ENCODE measurements at regions not wholly inside any gene's neighbourhood (a gene's known extent, or its start where the extent isn't known, plus 50 kb on each side); places are given as distances from the start of the nearest gene placed in this dataset.

GRCh38 chr7:82567841-82568240 lies 124.3 kb upstream of the CACNA2D1 start:
- DNase-seq (ENCODE audit: low read depth): no peak
- H3K4me3 ChIP-seq (ENCODE audit: low read length): no peak overlapping the region
- TF ChIP-seq, protein P1, sequence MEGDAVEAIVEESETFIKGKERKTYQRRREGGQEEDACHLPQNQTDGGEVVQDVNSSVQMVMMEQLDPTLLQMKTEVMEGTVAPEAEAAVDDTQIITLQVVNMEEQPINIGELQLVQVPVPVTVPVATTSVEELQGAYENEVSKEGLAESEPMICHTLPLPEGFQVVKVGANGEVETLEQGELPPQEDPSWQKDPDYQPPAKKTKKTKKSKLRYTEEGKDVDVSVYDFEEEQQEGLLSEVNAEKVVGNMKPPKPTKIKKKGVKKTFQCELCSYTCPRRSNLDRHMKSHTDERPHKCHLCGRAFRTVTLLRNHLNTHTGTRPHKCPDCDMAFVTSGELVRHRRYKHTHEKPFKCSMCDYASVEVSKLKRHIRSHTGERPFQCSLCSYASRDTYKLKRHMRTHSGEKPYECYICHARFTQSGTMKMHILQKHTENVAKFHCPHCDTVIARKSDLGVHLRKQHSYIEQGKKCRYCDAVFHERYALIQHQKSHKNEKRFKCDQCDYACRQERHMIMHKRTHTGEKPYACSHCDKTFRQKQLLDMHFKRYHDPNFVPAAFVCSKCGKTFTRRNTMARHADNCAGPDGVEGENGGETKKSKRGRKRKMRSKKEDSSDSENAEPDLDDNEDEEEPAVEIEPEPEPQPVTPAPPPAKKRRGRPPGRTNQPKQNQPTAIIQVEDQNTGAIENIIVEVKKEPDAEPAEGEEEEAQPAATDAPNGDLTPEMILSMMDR (conservative IDR thresholded peaks at IDR 0.05; ENCODE audit: low read length): no peak

- TF ChIP-seq, protein P1 (conservative IDR thresholded peaks at IDR 0.05; ENCODE audit: low read length): no peak
- no peak overlapping the region for H3K4me3 ChIP-seq (ENCODE audit: low read length)
- no peak for DNase-seq (ENCODE audit: low read depth)
Observed at GRCh38 chr7:82567356-82567755, 123.8 kb upstream of the CACNA2D1 start.

DNA sequence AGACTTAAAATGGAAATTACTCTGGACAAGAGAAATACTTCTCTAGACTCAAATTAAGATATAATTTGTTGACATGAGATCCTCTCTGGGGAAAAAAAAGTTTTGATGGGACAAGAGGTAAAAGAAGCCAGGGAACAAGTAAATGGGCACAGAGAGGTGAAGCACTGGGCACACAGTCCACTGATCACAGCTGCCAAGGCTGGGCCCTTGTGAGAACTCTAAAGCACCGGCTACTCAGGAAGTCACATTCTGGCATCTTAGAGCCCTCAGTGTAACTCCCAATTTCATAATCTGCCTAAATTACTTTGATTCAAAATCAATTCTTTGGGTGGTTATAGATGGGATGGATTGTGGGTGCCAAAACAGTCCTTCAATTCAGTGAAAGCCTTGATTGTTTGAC lies 123.2 kb upstream of the CACNA2D1 start:
- TF ChIP-seq, protein P1 (conservative IDR thresholded peaks at IDR 0.05; ENCODE audit: low read length): no peak
- H3K4me3 ChIP-seq (ENCODE audit: low read length): no peak overlapping the region
- no peak for DNase-seq (ENCODE audit: low read depth)

DNA sequence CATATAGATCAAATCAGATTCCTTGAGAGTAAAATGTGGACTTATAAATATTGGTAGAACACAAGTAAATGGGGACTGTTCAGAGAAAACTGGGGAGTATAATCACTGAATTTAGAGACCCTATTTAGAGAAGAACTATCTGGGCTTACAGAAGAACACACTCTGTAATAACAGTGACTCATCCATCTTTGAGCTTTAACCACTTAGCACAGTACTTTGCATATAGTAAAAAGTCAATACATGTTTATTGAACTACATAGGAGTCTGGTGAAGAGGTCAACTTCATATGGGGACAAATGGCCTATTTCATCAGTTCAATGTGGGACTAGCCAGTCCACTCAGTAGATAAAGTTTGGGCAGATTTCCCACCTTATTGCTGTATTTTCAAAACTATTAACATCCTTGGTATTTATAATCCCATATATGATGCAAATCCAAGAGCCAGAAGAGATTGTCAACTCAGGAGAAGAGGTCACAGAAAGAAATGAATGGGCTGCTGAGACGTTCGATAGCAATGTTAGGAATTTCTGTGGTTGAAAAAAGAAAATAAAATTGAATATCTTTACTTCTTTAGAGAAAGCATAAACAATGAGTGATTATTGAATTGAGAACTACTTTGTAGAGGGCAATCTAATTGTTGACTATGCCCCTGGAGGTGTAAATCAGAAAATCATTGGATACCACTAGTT lies 119.3 kb upstream of the CACNA2D1 start:
- DNase-seq (ENCODE audit: low read depth): peak; percentile 73
- TF ChIP-seq, protein P1 (conservative IDR thresholded peaks at IDR 0.05; ENCODE audit: low read length): no peak
- no peak overlapping the region for H3K4me3 ChIP-seq (ENCODE audit: low read length)

GRCh38 chr7:82559193-82559805 lies 115.7 kb upstream of the CACNA2D1 start:
- no peak for DNase-seq (ENCODE audit: low read depth)
- TF ChIP-seq, protein P1 (conservative IDR thresholded peaks at IDR 0.05; ENCODE audit: low read length): no peak
- H3K4me3 ChIP-seq (ENCODE audit: low read length): no peak overlapping the region

GRCh38 chr7:82549616-82550285 lies 106.2 kb upstream of the CACNA2D1 start:
- TF ChIP-seq, protein P1 (conservative IDR thresholded peaks at IDR 0.05; ENCODE audit: low read length): no peak
- no peak for DNase-seq (ENCODE audit: low read depth)

More at GRCh38 chr7:82549616-82550285, 106.2 kb upstream of the CACNA2D1 start:
- no peak overlapping the region for H3K4me3 ChIP-seq (ENCODE audit: low read length)

All from AG10803 (cell line).